CD8-positive, alpha-beta memory T cell (primary cell): ENCODE measurements at regions not wholly inside any gene's neighbourhood (a gene's known extent, or its start where the extent isn't known, plus 50 kb on each side); places are given as distances from the start of the nearest gene placed in this dataset.

Experiments
- CTCF ChIA-PET: fragments of 350-600 bp; sonication (Branson Sonifier 250); formaldehyde crosslinking; loops from one replicate; lab custom pipeline; 2021; ENCODE audit warnings: antibody characterized with exemption; lab: Charles Lee
- POLR2A ChIA-PET: fragments of 350-600 bp; sonication (Branson Sonifier 250); formaldehyde crosslinking; loops from one replicate; lab custom pipeline; 2021; ENCODE audit warnings: antibody characterized with exemption; lab: Charles Lee
- DNase-seq, 5 donors: peaks; one replicate each; pipeline versions ENCODE4 v3.0.0 to v3.0.0-alpha.2; 2020 to 2022; ENCODE audit warnings: mixed read lengths in 1 of 5
- H3K27ac ChIP-seq: one replicate; pipeline ENCODE4 v1.7.0; 2013; ENCODE audit warnings: low read depth, mild to moderate bottlenecking, low read length, moderate library complexity
- H3K27me3 ChIP-seq: 2 replicates; pipeline ENCODE4 v1.7.0; 2013; ENCODE audit warnings: low read length, mild to moderate bottlenecking; ENCODE audit not compliant: insufficient read depth, poor library complexity, severe bottlenecking
- H3K36me3 ChIP-seq: 2 replicates; pipeline ENCODE4 v1.7.0; 2013; ENCODE audit warnings: mild to moderate bottlenecking, low read length, moderate library complexity; ENCODE audit not compliant: insufficient read depth
- H3K4me1 ChIP-seq: 2 replicates; pipeline ENCODE4 v1.7.0; 2013; ENCODE audit warnings: mild to moderate bottlenecking, low read length, moderate library complexity; ENCODE audit not compliant: insufficient read depth
- H3K4me3 ChIP-seq: 2 replicates; pipeline ENCODE4 v1.7.0; 2013; ENCODE audit warnings: mild to moderate bottlenecking, low read length
- H3K9me3 ChIP-seq: 2 replicates; pipeline ENCODE4 v1.7.0; 2013; ENCODE audit warnings: mild to moderate bottlenecking, low read length
- H3K27ac Mint-ChIP-seq, 8 donors: one replicate each; pipeline ENCODE4 v1.8.0; 2020 to 2021; ENCODE audit warnings: mixed read lengths in 8 of 8, mild to moderate bottlenecking in 6 of 8, inconsistent platforms in 3 of 8, moderate library complexity in 3 of 8
- H3K27me3 Mint-ChIP-seq, 2 donors: one replicate each; pipeline ENCODE4 v1.8.0; 2020 to 2021; ENCODE audit warnings: mixed read lengths in 2 of 2, mild to moderate bottlenecking in 1 of 2, moderate library complexity in 1 of 2
- H3K36me3 Mint-ChIP-seq, 3 donors: one replicate each; pipeline ENCODE4 v1.8.0; 2020 to 2021; ENCODE audit warnings: mixed read lengths in 3 of 3, inconsistent platforms in 1 of 3, mild to moderate bottlenecking in 1 of 3
- H3K4me1 Mint-ChIP-seq, 3 donors: one replicate each; pipeline ENCODE4 v1.8.0; 2020 to 2021; ENCODE audit warnings: mixed read lengths in 3 of 3, inconsistent platforms in 1 of 3, mild to moderate bottlenecking in 1 of 3
- H3K4me3 Mint-ChIP-seq, 7 donors: one replicate each; pipeline ENCODE4 v1.8.0; 2020 to 2021; ENCODE audit warnings: mixed read lengths in 7 of 7, mild to moderate bottlenecking in 6 of 7, moderate library complexity in 4 of 7, inconsistent platforms in 2 of 7
- H3K9me3 Mint-ChIP-seq, 5 donors: one replicate each; pipeline ENCODE4 v1.8.0; 2020 to 2022; ENCODE audit warnings: mixed read lengths in 5 of 5, mild to moderate bottlenecking in 3 of 5, moderate library complexity in 2 of 5, inconsistent platforms in 1 of 5

DNA sequence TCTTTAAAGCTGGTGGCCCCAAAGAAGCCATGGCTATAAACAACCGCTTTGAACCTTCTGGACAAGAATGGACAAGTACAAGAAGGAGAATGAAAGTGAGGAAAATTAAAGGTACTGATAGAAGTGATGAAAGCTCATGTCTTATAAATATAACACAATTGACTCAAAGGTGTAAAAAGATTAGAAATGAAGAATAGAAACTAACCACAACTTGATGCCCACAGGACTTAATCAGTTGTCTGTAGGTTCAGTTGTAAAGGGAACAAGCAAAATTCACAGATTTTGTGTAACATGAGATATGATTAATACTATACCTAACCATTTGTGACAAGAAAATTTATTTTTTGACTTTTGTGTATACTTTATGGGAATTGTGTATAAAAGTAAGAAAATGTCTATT lies 135.7 kb downstream of the NUP35 start:
- Histone ChIP-seq H3K27ac (no peak overlapping the region), H3K27me3 (no peaks in the 10 kb centered on the region), H3K4me3 (no peak overlapping the region), H3K36me3 (no peaks in the 10 kb centered on the region), H3K9me3 (no peaks in the 10 kb centered on the region), H3K4me1 (no peaks in the 10 kb centered on the region)
- no peaks in the 10 kb centered on the region for H3K36me3 Mint-ChIP-seq
- H3K4me3 Mint-ChIP-seq = no peak overlapping the region
- H3K9me3 Mint-ChIP-seq = peaks cover 0 to 15% (median 5%) of the 10 kb centered on the region in 5 donors
- ChIA-PET CTCF (no interaction called here), POLR2A (no interaction called here)
- no peaks in the 10 kb centered on the region for H3K4me1 Mint-ChIP-seq
- DNase-seq = no peak
- H3K27ac Mint-ChIP-seq = no peak overlapping the region
- H3K27me3 Mint-ChIP-seq = peaks cover 0 to 1% of the 10 kb centered on the region in 2 donors

DNA sequence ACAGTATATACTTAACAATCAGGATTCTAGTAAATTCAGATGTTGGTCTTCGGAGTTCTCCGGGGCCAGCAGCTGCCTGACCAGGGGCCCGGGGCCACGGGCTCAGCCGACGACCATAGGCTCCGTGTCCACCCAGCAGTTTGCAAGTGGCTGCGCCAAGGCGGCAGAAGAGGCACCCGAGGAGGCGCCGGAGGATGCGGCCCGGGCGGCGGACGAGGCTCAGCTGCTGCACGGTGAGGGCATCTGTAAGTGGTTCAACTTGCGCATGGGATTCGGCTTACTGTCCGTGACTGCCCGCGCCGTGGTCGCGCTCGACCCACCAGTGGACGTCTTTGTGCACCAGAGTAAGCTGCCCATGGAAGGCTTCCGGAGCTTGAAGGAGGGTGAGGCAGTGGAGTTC lies 136.3 kb downstream of the NUP35 start:
- POLR2A ChIA-PET = no interaction called here

DNA sequence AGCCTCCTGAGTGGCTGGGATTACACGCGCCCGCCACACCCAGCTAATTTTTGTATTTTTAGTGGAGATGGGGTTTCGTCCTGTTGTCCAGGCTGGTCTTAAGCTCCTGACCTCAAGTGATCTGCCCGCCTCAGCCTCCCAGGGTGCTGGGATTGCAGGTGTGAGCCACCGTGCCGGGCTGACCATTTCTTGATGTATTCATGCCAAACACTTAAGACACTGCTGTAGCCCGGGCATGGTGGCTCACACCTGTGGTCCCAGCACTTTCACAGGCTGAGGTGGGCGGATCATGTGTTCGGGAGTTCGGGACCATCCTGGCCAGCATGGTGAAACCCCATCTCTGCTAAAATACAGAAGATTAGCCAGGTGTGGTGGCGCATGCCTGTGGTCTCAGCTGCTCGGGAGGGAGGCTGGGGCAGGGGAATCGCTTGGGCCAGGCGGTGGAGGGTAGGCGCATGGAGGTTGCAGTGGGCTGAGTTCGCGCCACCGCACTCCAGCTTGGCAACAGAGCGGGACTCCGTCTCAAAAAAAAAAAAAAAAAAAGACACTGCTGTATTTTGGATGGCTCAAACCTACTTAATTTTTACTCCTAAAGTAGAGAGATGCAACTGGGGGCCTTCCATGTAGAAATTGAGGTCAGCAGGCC lies 140.8 kb downstream of the NUP35 start:
- H3K27me3 Mint-ChIP-seq = no peaks in the 10 kb centered on the region
- H3K4me1 Mint-ChIP-seq = no peaks in the 10 kb centered on the region
- H3K4me1 ChIP-seq = no peaks in the 10 kb centered on the region
- no peak overlapping the region for H3K4me3 ChIP-seq
- H3K36me3 Mint-ChIP-seq = no peaks in the 10 kb centered on the region
- CTCF ChIA-PET = no interaction called here
- no peak overlapping the region for H3K27ac ChIP-seq
- H3K36me3 ChIP-seq = no peaks in the 10 kb centered on the region
- H3K9me3 ChIP-seq = no peaks in the 10 kb centered on the region
- POLR2A ChIA-PET = no interaction called here
- H3K27me3 ChIP-seq = no peaks in the 10 kb centered on the region
- no peak overlapping the region for H3K27ac Mint-ChIP-seq
- no peak for DNase-seq
- H3K9me3 Mint-ChIP-seq = peaks cover 0 to 25% (median 5%) of the 10 kb centered on the region in 5 donors
- no peak overlapping the region for H3K4me3 Mint-ChIP-seq

More for the DNA sequence above, 136.3 kb downstream of the NUP35 start:
- no peaks in the 10 kb centered on the region for H3K9me3 ChIP-seq
- Mint-ChIP-seq H3K27ac (no peak overlapping the region), H3K4me3 (no peak overlapping the region), H3K36me3 (no peaks in the 10 kb centered on the region), H3K9me3 (peaks cover 0 to 15% (median 5%) of the 10 kb centered on the region in 5 donors), H3K27me3 (peaks cover 0 to 1% of the 10 kb centered on the region in 2 donors), H3K4me1 (no peaks in the 10 kb centered on the region)
- CTCF ChIA-PET = no interaction called here
- no peak for DNase-seq
- no peak overlapping the region for H3K4me3 ChIP-seq
- no peaks in the 10 kb centered on the region for H3K27me3 ChIP-seq
- H3K27ac ChIP-seq = no peak overlapping the region
- no peaks in the 10 kb centered on the region for H3K4me1 ChIP-seq
- no peaks in the 10 kb centered on the region for H3K36me3 ChIP-seq

DNA sequence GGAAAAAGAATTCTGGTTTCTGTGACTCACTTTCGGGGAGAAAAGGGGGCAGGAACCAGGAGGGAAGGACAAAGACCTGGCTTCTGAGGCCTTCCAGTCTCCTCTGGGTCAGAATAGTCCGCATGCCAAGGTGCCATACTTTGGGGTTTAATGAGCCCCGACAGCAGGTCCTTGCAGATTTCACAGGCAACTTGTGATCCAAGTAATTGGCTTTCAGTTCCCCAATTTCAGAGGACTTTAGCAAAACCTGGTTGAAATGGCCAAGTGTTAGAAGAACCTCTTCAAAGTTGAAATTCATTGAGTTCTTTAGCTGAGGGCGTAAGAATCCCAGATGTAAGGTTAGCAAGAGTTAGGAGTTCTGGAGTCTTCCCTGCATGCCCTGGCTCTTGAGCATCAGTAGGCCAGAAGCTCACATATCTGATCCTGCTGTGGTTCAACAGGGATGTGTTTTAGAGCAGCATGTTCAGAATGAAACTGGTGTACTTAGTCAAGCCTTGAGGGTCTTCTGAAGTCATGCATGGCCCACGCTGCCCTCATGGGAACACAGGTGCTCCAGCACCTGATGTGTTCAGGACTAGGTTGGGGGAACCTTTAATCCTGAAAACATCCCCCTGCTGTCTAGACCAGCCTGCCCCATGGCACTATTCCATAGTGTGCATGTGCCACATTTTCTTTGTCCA lies 143.0 kb downstream of the NUP35 start:
- H3K27ac ChIP-seq = no peak overlapping the region
- Mint-ChIP-seq H3K9me3 (peaks cover 0 to 24% (median 6%) of the 10 kb centered on the region in 5 donors), H3K36me3 (no peaks in the 10 kb centered on the region), H3K27me3 (peaks cover 0 to 4% of the 10 kb centered on the region in 2 donors), H3K27ac (no peak overlapping the region), H3K4me3 (no peak overlapping the region), H3K4me1 (no peaks in the 10 kb centered on the region)
- ChIA-PET POLR2A (no interaction called here), CTCF (no interaction called here)
- no peaks in the 10 kb centered on the region for H3K9me3 ChIP-seq
- no peak for DNase-seq
- H3K27me3 ChIP-seq = no peaks in the 10 kb centered on the region
- no peaks in the 10 kb centered on the region for H3K4me1 ChIP-seq
- H3K4me3 ChIP-seq = no peak overlapping the region
- no peaks in the 10 kb centered on the region for H3K36me3 ChIP-seq

DNA sequence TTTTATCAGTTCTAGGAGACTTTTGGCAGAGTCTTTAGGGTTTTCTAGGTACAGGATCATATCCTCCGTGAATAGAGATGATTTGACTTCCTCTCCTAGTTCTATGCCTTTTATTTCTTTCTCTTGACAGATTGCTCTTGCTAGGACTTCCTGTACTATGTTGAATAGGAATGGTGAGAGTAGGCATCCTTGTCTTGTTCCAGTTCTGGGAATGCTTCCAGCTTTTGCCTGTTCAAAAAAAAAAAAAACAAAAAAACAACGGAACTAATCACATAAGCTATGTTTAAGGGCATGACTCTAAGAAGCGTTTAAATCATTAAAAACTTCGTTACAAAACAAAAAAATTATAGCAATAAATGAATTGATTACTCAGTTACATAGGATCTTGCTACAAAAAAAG lies 145.7 kb downstream of the NUP35 start:
- H3K27ac Mint-ChIP-seq = no peak overlapping the region
- H3K4me3 Mint-ChIP-seq = no peak overlapping the region
- no peak for DNase-seq
- POLR2A ChIA-PET = no interaction called here
- H3K27me3 ChIP-seq = no peaks in the 10 kb centered on the region
- H3K9me3 ChIP-seq = no peaks in the 10 kb centered on the region
- no peaks in the 10 kb centered on the region for H3K36me3 ChIP-seq
- peaks cover 0 to 2% (median 0%) of the 10 kb centered on the region in 3 donors for H3K36me3 Mint-ChIP-seq
- H3K27ac ChIP-seq = no peak overlapping the region
- H3K9me3 Mint-ChIP-seq = peaks cover 0 to 17% (median 5%) of the 10 kb centered on the region in 5 donors
- H3K4me1 ChIP-seq = no peaks in the 10 kb centered on the region
- no peaks in the 10 kb centered on the region for H3K4me1 Mint-ChIP-seq
- CTCF ChIA-PET = no interaction called here
- H3K4me3 ChIP-seq = no peak overlapping the region
- H3K27me3 Mint-ChIP-seq = peaks cover 0 to 4% of the 10 kb centered on the region in 2 donors

DNA sequence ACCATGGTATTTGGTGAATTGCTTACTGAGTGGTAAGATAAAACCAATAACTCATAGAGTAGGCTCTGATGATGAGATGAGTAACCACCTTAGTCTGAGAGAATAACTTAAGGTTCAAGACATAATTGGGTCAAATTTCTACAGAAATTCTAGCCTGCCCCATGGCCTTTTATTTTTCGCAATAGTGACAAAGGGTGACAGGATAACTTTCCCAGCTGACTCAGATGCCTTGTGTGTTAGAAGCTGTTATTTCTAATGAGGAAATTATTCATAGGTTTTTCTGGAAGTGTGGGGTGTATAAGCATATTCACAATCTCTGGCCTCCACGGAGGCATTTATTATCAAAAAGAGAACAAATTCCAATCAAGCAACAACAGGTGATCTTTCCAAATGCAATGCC lies 159.0 kb downstream of the NUP35 start:
- Mint-ChIP-seq H3K36me3 (no peaks in the 10 kb centered on the region), H3K27me3 (peaks cover 0 to 3% of the 10 kb centered on the region in 2 donors), H3K27ac (no peak overlapping the region), H3K9me3 (peaks cover 0 to 5% (median 2%) of the 10 kb centered on the region in 5 donors), H3K4me1 (no peaks in the 10 kb centered on the region), H3K4me3 (no peak overlapping the region)
- Histone ChIP-seq H3K27me3 (no peaks in the 10 kb centered on the region), H3K27ac (no peak overlapping the region), H3K9me3 (no peaks in the 10 kb centered on the region), H3K36me3 (no peaks in the 10 kb centered on the region), H3K4me3 (no peak overlapping the region), H3K4me1 (no peaks in the 10 kb centered on the region)
- POLR2A ChIA-PET = no interaction called here
- no peak for DNase-seq
- CTCF ChIA-PET = no interaction called here

DNA sequence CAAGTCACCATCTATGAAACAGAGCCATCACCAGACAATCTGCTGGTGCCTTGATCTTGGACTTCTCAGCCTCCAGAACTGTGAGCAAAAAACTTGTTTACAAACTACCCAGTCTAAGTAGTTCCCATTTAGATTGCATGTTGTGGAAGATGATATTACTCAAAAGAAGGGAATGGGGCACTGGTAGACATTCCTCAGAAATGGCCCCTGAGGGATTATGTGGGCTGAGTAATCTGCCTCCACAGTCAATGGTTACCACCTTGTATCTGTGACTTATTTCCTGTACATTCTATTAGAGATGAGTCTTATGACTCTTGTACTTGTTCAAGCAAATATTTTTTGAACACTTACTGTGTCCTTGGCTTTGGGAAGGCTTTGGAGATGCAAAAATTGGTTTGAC lies 160.4 kb downstream of the NUP35 start:
- DNase-seq = no peak

DNA sequence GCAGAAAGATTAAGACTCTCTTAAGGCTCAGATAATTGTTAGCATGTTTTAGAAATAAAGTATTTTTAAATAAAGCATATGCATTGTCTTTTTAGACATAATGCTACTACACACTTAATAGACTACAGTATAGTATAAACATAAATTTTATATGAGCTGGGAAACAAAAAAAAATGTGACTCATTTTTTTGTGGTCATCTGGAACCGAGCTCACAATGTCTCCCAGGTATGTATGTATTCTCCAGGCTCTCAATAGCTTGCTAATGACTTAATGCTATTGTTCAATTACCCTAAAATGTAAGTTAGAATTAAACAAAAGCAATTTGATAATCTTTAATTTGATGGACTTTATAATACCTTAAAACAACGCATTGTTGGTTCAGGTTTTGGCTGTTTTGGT lies 167.2 kb downstream of the NUP35 start:
- Mint-ChIP-seq H3K27ac (no peak overlapping the region), H3K36me3 (no peaks in the 10 kb centered on the region), H3K4me1 (no peaks in the 10 kb centered on the region), H3K4me3 (no peak overlapping the region), H3K27me3 (no peaks in the 10 kb centered on the region), H3K9me3 (peaks cover 0 to 18% (median 7%) of the 10 kb centered on the region in 5 donors)
- Histone ChIP-seq H3K36me3 (no peaks in the 10 kb centered on the region), H3K9me3 (no peaks in the 10 kb centered on the region), H3K4me1 (no peaks in the 10 kb centered on the region), H3K4me3 (no peak overlapping the region), H3K27me3 (no peaks in the 10 kb centered on the region), H3K27ac (no peak overlapping the region)
- CTCF ChIA-PET = no interaction called here
- DNase-seq = no peak
- POLR2A ChIA-PET = no interaction called here

More for the DNA sequence above, 160.4 kb downstream of the NUP35 start:
- no peaks in the 10 kb centered on the region for H3K9me3 ChIP-seq
- H3K36me3 ChIP-seq = no peaks in the 10 kb centered on the region
- H3K4me3 ChIP-seq = no peak overlapping the region
- H3K9me3 Mint-ChIP-seq = peaks cover 0 to 7% (median 2%) of the 10 kb centered on the region in 5 donors
- no peak overlapping the region for H3K27ac ChIP-seq
- no peaks in the 10 kb centered on the region for H3K36me3 Mint-ChIP-seq
- no peaks in the 10 kb centered on the region for H3K27me3 ChIP-seq
- CTCF ChIA-PET = no interaction called here
- H3K27ac Mint-ChIP-seq = no peak overlapping the region
- H3K27me3 Mint-ChIP-seq = no peaks in the 10 kb centered on the region
- no peaks in the 10 kb centered on the region for H3K4me1 Mint-ChIP-seq
- no peaks in the 10 kb centered on the region for H3K4me1 ChIP-seq
- no peak overlapping the region for H3K4me3 Mint-ChIP-seq
- POLR2A ChIA-PET = no interaction called here
